ENCODE measurements at regions not wholly inside any gene's neighbourhood (a gene's known extent, or its start where the extent isn't known, plus 50 kb on each side); places are given as distances from the start of the nearest gene placed in this dataset.

DNA sequence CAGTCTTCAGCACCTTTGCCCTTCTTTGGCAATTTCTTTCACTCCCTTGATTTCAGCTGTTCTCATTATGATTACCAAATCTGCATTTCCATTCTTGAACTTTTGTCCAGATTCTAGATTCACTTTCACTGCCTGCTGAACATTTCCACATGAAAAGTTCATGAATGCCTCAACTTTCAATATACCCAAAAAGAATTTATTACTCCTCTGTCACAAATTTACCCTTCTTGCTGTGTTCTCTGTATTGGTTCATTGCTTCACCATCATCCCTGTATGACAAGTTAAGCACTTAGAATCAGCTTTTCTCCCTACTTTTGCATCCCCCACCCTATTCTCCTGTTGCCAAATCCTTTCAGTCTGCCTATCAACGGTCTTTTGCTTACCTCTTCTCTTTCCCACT, 112.6 kb upstream of the PKN2 start:
- no peak overlapping the region for H3K4me3 ChIP-seq (ENCODE audit: low read length)
- no peak overlapping the region for H2AFZ ChIP-seq (ENCODE audit: low read length)

DNA sequence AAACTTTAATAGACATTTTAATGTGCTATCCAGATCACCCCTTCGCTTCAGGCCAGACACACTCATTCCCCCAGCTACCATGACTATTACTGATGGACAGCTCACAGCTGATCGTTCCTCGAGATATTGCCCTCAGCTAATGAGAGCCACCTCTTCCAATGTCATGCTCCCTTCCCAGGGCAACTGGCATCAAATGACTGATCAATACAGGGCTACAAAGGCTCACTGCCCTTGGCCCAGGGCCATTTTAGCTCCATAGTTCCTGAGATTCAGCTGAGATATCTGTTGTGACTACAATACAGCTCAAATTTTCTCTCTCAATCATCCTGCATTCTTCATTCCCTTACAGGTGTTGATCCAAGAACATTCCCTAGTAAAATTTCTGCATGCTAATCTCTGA, 104.5 kb upstream of the PKN2 start:
- no peaks in the 10 kb centered on the region for H3K27me3 ChIP-seq (replicated peaks; ENCODE audit: insufficient read depth, low read length)

More for the DNA sequence above, 112.6 kb upstream of the PKN2 start:
- Histone ChIP-seq H3K79me2 (ENCODE audit: low read length) (no peaks in the 10 kb centered on the region), H3F3A (ENCODE audit: insufficient read depth, low read length) (no peaks in the 10 kb centered on the region), H3K9me3 (replicated peaks; ENCODE audit: insufficient read depth, low read length) (no peaks in the 10 kb centered on the region), H3K4me2 (ENCODE audit: low read depth, low read length) (no peak overlapping the region), H3K9ac (ENCODE audit: low read length) (no peak overlapping the region), H3K36me3 (replicated peaks; ENCODE audit: insufficient read depth, low read length) (no peaks in the 10 kb centered on the region), H4K20me1 (ENCODE audit: insufficient read depth, low read length) (no peaks in the 10 kb centered on the region), H3K27ac (ENCODE audit: low read length) (no peak overlapping the region), H3K27me3 (replicated peaks; ENCODE audit: insufficient read depth, low read length) (no peaks in the 10 kb centered on the region), H3K4me1 (ENCODE audit: low read length) (no peaks in the 10 kb centered on the region), H3K9me2 (replicated peaks; ENCODE audit: insufficient read depth, low read length) (no peaks in the 10 kb centered on the region)
- TF ChIP-seq, protein P1, sequence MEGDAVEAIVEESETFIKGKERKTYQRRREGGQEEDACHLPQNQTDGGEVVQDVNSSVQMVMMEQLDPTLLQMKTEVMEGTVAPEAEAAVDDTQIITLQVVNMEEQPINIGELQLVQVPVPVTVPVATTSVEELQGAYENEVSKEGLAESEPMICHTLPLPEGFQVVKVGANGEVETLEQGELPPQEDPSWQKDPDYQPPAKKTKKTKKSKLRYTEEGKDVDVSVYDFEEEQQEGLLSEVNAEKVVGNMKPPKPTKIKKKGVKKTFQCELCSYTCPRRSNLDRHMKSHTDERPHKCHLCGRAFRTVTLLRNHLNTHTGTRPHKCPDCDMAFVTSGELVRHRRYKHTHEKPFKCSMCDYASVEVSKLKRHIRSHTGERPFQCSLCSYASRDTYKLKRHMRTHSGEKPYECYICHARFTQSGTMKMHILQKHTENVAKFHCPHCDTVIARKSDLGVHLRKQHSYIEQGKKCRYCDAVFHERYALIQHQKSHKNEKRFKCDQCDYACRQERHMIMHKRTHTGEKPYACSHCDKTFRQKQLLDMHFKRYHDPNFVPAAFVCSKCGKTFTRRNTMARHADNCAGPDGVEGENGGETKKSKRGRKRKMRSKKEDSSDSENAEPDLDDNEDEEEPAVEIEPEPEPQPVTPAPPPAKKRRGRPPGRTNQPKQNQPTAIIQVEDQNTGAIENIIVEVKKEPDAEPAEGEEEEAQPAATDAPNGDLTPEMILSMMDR (IDR thresholded peaks at IDR 0.05; ENCODE audit: low read length) = no peak
- TF ChIP-seq EZH2phosphoT487 (IDR thresholded peaks at IDR 0.05; ENCODE audit: low read length) (no peak), EZH2 (optimal IDR thresholded peaks at IDR 0.05; ENCODE audit: low read depth, low read length) (no peak)
- no peak for DNase-seq

DNA sequence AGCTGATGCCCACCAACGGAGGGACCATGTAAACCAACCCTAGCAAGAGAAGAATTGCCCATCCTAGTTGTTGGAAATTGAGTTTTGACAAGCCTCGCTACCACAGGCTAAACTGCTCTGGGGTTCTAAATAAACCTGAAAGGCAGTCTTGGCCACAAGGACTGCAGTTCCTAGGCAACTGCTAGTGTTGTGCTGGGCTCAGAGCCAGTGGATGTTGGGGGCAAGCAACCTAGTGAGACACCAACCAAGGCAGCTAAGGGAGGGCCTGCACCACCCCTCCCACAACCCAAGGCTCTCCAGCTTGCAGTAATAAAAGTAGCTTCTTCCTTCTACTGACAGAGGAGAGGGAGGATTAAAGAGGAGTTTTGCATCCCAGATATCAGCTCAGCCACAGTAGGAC, 102.4 kb upstream of the PKN2 start:
- no peaks in the 10 kb centered on the region for H3K27me3 ChIP-seq (replicated peaks; ENCODE audit: insufficient read depth, low read length)

More for the DNA sequence above, 104.5 kb upstream of the PKN2 start:
- no peak overlapping the region for H2AFZ ChIP-seq (ENCODE audit: low read length)
- DNase-seq = no peak
- H3K9me3 ChIP-seq (replicated peaks; ENCODE audit: insufficient read depth, low read length) = no peaks in the 10 kb centered on the region
- no peaks in the 10 kb centered on the region for H3K79me2 ChIP-seq (ENCODE audit: low read length)
- H4K20me1 ChIP-seq (ENCODE audit: insufficient read depth, low read length) = no peaks in the 10 kb centered on the region
- H3K4me3 ChIP-seq (ENCODE audit: low read length) = no peak overlapping the region
- TF ChIP-seq, protein P1 (IDR thresholded peaks at IDR 0.05; ENCODE audit: low read length) = no peak
- TF ChIP-seq EZH2phosphoT487 (IDR thresholded peaks at IDR 0.05; ENCODE audit: low read length) (no peak), EZH2 (optimal IDR thresholded peaks at IDR 0.05; ENCODE audit: low read depth, low read length) (no peak)
- H3K9me2 ChIP-seq (replicated peaks; ENCODE audit: insufficient read depth, low read length) = no peaks in the 10 kb centered on the region
- H3F3A ChIP-seq (ENCODE audit: insufficient read depth, low read length) = no peaks in the 10 kb centered on the region
- H3K36me3 ChIP-seq (replicated peaks; ENCODE audit: insufficient read depth, low read length) = no peaks in the 10 kb centered on the region
- H3K9ac ChIP-seq (ENCODE audit: low read length) = no peak overlapping the region
- H3K27ac ChIP-seq (ENCODE audit: low read length) = no peak overlapping the region
- H3K4me2 ChIP-seq (ENCODE audit: low read depth, low read length) = no peak overlapping the region
- H3K4me1 ChIP-seq (ENCODE audit: low read length) = no peaks in the 10 kb centered on the region

More for the DNA sequence above, 102.4 kb upstream of the PKN2 start:
- no peak overlapping the region for H3K27ac ChIP-seq (ENCODE audit: low read length)
- no peak for DNase-seq
- no peaks in the 10 kb centered on the region for H3K36me3 ChIP-seq (replicated peaks; ENCODE audit: insufficient read depth, low read length)
- H2AFZ ChIP-seq (ENCODE audit: low read length) = no peak overlapping the region
- no peaks in the 10 kb centered on the region for H3K9me2 ChIP-seq (replicated peaks; ENCODE audit: insufficient read depth, low read length)
- H3K4me1 ChIP-seq (ENCODE audit: low read length) = no peaks in the 10 kb centered on the region
- H3K4me2 ChIP-seq (ENCODE audit: low read depth, low read length) = no peak overlapping the region
- H3K9ac ChIP-seq (ENCODE audit: low read length) = no peak overlapping the region
- H4K20me1 ChIP-seq (ENCODE audit: insufficient read depth, low read length) = no peaks in the 10 kb centered on the region
- no peaks in the 10 kb centered on the region for H3F3A ChIP-seq (ENCODE audit: insufficient read depth, low read length)
- no peaks in the 10 kb centered on the region for H3K79me2 ChIP-seq (ENCODE audit: low read length)
- TF ChIP-seq, protein P1 (IDR thresholded peaks at IDR 0.05; ENCODE audit: low read length) = no peak
- TF ChIP-seq EZH2 (optimal IDR thresholded peaks at IDR 0.05; ENCODE audit: low read depth, low read length) (no peak), EZH2phosphoT487 (IDR thresholded peaks at IDR 0.05; ENCODE audit: low read length) (no peak)
- no peak overlapping the region for H3K4me3 ChIP-seq (ENCODE audit: low read length)
- no peaks in the 10 kb centered on the region for H3K9me3 ChIP-seq (replicated peaks; ENCODE audit: insufficient read depth, low read length)
